Superior temporal gyrus (tissue), 1 donor: ENCODE measurements at regions not wholly inside any gene's neighbourhood (a gene's known extent, or its start where the extent isn't known, plus 50 kb on each side); places are given as distances from the start of the nearest gene placed in this dataset.

Source experiments
- DNase-seq: peaks from one replicate; pipeline ENCODE4 v3.0.0-alpha.2; 2016; ENCODE audit errors: extremely low spot score

DNA sequence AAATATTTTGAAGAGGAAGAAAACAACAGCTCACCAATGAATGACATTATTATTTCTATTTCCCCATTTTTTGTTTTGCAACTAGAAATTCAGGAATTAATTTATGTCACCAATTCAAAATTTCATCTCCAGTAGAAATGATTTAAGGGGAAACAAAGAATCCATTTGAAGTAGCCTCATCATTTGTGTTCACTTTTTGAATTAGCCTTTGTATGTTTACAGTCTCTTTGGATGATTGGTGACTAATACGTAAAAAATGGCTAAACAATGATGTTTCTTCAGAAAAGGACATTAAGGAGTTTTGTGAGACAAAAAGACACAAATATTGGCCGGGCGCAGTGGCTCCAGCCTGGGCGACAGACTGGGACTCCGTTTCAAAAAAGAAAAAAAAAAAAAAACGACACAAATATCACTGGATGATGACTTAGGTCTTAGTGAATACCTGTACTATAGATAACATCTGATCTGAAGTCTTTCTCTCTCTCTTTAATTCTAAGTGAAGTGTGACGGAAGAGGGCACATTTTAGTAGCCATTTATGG, 313.2 kb downstream of the PIK3C3 start:
- DNase-seq: no peak

DNA sequence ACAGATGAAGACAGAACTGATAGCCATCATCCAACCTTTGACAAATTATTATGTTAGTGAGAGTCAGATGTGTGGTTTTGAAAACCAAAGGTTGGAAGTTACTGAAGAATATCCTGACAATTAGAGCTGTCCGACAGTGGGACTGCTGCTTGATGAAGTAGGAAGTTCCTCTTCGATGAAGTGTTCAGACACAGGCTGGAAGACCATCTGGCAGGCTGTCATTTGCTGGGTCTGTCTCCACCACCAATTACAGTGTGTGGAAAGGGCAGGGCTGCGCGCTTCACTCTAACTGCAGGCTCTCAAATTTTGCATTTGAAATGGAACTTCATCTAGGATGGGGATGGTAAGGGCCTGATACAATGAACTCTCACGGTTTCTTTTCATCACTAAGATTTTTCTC, 313.8 kb downstream of the PIK3C3 start:
- no peak for DNase-seq

DNA sequence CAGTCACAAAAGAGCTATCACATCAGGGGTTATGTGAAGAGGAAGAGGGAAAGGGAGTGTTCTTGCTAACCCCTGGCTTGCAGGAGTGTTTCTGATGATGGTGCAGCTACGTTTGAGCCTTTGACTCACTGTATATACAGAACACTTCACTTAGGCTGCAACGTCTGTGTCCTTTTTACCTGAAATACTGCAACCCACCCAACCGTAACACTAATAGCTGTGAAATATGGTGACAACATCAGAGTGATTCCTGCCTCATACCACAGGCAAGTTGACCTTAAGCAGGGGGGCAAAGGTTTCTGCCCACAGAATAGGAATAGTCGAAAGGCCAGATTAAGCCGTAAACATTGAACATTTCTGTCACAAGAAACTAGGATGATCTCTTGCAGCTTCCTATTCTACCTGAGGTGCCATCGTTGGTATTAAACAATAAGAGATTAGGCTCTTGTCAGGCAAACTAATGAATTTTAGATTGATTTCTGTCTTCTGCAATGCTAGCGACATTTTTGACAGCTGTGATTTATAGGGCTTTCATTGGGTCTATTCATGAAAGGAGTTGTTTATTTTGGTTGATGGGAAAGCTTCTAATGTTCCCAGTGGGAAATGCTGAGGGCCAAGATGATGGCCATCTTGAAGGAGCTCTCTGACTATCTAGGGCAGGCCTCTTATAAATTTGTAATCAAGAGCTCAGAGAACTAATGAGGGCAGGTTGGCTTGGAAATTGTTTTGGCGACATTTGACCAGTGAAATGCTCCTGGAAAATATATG, 316.8 kb downstream of the PIK3C3 start:
- no peak for DNase-seq

GRCh38 chr18:42274488-42275137, 319.6 kb downstream of the PIK3C3 start:
- peak; percentile 16 for DNase-seq

DNA sequence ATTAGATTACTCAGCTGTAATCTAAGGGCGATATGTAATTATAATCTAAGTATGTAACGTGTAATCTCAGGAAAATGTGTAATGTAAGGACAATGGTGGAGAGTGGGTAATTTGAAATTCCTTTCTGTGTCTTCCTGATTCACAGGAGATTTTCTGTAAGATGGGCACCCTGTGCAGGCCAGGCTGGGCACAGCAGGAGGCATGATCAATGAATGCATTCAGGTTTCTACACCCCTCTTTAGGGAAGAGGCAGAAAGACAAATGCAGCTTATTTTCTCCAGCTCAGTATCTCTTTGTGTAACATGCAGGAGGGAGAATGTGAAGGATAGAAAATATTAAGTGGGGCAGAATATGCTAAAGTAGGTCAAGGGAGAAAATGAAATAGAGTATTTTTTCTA, 320.1 kb downstream of the PIK3C3 start:
- no peak for DNase-seq

GRCh38 chr18:42275949-42276730, 321.1 kb downstream of the PIK3C3 start:
- DNase-seq: no peak

DNA sequence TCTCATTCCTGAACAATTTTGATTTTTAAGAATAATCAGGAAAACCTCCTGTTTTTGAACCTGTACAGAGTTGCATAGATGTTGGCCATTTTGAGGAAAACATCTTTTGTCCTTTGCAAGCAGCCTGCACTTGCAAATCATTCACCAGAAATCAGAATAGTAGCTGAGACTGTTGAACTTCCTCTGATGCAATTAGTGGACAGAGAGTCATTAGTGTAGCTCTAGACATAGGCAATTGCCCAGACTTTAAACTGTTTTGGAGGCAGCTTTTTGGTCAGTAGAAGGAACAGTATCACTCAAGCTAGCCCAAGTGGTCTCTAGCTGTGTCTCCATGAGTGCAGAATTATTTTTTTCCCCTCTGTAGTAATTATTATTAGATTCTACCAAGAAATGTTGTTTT, 326.1 kb downstream of the PIK3C3 start:
- no peak for DNase-seq

DNA sequence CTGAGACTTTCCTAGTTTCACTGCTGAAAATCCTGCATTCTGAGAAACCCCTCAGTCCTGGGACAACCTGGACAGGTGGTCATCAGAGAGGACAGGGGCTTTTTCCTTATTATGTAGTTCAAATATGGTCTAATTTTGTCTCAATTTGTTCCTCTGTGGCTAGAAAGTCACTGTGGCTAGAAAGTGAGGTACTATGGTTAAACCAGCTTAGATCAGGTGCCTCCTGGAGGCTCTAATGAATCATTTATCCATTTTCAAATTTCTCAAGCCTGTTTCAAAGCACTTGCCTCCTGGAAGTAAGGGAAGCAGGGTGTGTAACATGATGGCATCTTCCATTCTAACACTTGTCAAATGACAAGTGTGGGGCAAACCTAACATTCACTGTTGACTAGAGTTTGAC, 326.8 kb downstream of the PIK3C3 start:
- DNase-seq: no peak

GRCh38 chr18:42287047-42287446, 332.0 kb downstream of the PIK3C3 start:
- no peak for DNase-seq

- DNase-seq: no peak
These were observed 333.1 kb downstream of the PIK3C3 start for GRCh38 chr18:42288129-42288528.

DNA sequence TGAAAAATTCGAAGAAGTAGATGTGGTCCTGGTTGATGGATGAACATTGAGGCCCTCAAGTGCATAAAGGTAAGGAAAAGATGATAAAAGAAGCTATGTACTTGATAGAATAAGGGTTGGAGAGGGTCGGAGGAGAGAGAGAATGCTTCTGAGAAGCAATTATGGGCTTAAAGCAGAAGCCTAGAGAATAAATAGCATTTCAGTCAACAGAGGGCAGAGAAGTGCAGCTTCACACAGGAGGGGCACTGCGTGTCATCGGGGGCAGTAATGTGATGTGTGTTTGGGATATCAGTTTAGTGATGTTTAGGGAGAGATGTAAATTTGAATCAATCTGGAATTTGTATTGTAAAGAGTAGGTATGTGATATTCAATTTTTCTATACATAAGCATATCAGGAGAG, 334.5 kb downstream of the PIK3C3 start:
- no peak for DNase-seq

DNA sequence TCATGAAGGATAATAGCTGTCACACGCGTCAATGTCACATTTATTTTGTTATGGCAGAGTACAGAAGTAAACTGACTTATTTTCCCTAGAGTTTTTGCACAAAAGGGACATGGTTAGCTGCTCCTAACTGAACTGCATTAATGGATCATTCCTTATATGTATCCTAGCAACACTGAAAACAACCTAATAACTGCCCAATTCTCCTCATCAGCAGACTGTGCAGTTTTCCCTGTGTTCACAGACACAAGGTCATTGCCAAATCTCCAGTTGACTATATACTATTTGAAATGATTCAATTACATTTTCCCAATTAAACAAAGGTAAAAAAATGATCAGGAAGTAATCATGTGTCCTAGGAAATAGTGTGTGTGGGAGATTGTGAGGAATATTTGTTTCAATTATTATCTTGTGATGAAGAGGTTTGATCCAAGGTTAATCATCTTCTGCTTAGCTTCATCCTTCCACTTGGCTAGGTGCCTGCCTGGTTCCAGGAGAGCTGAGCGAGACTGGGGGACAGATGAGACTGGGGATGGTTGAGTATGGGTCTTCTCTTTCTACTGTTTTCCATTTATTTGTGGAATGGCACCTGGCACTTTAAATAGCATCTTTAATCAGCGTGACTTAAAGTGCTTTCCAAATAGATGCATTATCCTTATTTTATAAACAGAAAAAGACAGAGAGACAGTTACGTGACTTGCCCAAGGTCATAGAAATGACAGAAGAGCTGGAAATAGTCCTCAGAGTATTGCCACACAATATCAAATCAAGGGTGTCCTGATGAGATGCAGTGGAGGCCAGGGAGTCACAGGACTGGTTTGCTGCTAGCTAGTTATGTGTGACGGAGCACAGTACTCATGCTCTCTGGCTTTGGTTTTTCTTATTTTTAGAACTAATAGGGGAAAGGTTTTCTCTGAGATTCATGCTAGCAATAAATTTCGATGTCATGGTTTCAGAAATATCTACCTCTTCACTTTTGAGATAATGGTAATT, 335.6 kb downstream of the PIK3C3 start:
- DNase-seq: no peak

DNA sequence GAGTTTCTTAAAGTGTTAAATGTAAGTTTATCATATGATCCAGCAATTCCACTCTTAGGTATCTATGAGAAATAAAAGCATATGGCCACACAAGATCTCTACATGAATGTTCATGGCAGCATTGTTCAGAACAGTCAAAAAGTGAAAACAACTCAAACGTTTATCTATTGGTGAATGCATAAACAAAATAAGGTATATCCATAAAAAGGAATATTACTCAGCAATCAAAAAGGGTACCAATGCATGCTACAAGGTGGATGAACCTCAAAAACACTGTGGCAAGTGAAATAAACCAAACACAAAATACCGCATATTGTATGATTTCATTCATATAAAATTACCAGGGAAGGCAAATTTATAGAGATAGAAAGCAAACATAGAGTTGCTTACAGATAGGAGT, 337.6 kb downstream of the PIK3C3 start:
- DNase-seq: no peak

DNA sequence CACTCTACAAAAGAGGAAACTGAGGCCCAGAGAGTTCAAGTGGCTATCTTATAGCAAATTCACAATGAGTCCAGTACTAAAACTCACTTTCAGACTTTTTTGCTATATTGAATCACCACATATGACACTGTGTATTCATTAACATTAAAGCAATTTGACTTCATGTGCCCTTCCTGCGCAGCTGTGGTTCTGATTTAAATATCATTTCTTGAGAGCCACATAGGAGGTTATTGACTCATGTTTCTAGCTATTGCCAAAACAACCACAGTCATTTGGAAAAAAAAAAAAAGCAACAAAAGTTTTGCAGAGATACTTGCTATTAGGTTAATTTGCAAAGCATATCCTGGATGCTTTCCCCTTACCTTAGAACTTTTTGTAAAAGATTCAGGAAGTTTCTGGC, 341.2 kb downstream of the PIK3C3 start:
- no peak for DNase-seq

DNA sequence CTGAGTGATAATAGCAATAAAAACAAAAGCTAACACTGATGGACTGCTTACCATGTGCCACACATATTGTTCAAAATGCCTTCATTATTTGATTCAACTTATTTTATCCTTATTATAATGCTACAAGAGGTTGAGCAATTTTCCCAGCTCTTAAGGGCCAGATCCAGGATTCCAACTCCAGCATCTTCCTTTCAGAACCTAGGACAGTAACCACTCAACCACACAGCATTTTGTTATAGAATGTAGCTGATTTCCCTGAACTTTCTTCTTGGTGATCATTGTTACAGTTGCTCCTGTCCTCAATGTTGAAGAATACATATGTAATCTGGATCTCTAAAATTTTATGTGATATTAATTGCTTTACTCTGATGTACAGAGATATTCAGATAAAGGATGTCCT, 341.7 kb downstream of the PIK3C3 start:
- DNase-seq: no peak

DNA sequence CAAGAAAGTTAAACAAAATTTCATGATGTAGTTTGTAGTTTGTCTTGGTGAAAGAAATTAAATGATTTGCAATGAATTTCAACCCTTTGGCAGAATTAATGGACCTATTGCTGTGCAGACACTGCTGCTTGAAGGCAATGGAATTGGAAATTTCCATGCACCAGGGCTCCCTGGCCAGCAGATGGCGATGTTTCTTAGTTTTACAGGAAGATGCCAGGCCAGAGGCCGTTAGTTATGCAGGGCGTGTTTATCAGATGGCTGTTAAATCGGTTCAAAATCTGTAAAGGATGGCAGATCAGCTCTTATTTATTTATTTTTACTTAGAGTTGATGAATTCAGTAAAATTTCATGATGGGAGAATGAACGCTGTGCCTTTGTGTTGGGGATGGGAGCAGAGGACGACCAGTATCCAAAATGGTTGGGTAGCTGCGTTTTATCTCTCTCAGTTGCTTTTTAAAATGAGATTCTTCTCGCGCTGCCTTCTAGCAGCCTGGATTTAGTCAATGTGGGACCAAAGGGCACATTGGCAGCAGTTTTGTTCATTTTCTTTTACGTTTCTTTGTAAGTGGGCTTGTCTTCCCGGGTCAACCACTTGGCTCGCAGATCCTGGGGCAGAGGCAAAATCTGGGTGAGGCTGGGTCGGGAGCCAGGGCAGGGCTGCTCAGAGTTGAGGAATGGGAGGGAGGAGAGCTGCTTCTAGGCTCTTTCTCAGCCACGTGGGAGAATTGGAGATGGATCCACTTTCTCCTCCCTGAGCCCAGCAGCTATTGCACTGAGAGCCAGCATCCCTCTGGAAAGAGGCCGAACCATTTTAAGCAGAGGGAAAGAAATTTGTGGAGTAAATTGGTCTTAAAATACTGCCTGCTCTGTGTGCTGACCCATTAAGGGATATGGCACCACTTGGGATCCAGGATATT, 344.0 kb downstream of the PIK3C3 start:
- peak; percentile 98 for DNase-seq

GRCh38 chr18:42305869-42306593, 351.0 kb downstream of the PIK3C3 start:
- DNase-seq: no peak

- no peak for DNase-seq
These were observed 351.6 kb downstream of the PIK3C3 start for GRCh38 chr18:42306594-42306980.

GRCh38 chr18:42310956-42311355, 355.9 kb downstream of the PIK3C3 start:
- no peak for DNase-seq

GRCh38 chr18:42326752-42327151, 371.7 kb downstream of the PIK3C3 start:
- no peak for DNase-seq
